H1 (cell line): ENCODE measurements at regions not wholly inside any gene's neighbourhood (a gene's known extent, or its start where the extent isn't known, plus 50 kb on each side); places are given as distances from the start of the nearest gene placed in this dataset.

Experiments used
- BACH1 ChIP-seq: IDR thresholded peaks from 2 replicates; pipeline ENCODE4 v1.6.1; 2012; ENCODE audit warnings: low read length, improper control_type of control experiment
- KDM1A ChIP-seq: fragments of 200-600, 300-600 bp; sonication (generic); IDR thresholded peaks from 2 replicates; pipeline ENCODE4 v1.7.1; 2016; ENCODE audit warnings: mild to moderate bottlenecking, low read length, borderline replicate concordance
- KDM5A ChIP-seq: fragments of 200-600 bp; IDR thresholded peaks from 2 replicates; pipeline ENCODE4 v1.7.1; 2012; ENCODE audit warnings: mild to moderate bottlenecking, low read length, inconsistent platforms, mixed read lengths
- SIN3A ChIP-seq, 2 experiments: IDR thresholded peaks in 1 of 2; conservative IDR thresholded peaks in 1 of 2; 2 replicates each; pipeline ENCODE4 v1.6.1; 2011 to 2012; ENCODE audit warnings: low read length in 2 of 2, improper control_type of control experiment in 1 of 2, low read depth in 1 of 2, mild to moderate bottlenecking in 1 of 2
- SP2 ChIP-seq: IDR thresholded peaks from 2 replicates; pipeline ENCODE4 v1.6.1; 2012; ENCODE audit warnings: mild to moderate bottlenecking, low read length, inconsistent platforms
- SRF ChIP-seq: IDR thresholded peaks from 2 replicates; pipeline ENCODE4 v1.6.1; 2011; ENCODE audit warnings: mild to moderate bottlenecking, low read depth, low read length, moderate library complexity
- TF ChIP-seq, protein P1 (sequence below): IDR thresholded peaks from 2 replicates; pipeline ENCODE4 v1.6.1; 2012; ENCODE audit warnings: low read length, inconsistent platforms

DNA sequence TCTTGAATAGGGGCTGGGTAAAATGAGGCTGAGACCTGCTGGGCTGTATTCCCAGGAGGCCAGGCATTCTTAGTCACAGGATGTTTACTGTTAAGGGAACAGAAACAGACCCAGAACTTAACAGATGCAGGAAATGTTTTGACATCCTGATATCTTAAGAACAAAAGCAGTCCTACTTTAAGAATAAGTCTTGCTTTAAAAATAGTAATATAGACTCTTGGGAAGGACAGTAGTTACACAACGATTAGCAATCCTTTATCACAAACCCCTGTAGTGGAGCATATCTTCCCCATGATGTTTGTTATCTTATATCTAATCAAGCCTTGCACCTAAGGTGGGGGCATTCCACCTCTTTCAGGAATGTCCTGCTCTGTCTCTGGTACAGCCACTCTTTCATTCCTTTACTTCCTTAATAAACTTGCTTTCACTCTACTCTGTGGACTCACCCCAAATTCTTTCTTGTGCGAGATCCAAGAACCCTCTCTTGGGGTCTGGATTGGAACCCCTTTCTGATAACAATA lies 493.7 kb upstream of the SULF2 start (continued):
- TF ChIP-seq, protein P1, sequence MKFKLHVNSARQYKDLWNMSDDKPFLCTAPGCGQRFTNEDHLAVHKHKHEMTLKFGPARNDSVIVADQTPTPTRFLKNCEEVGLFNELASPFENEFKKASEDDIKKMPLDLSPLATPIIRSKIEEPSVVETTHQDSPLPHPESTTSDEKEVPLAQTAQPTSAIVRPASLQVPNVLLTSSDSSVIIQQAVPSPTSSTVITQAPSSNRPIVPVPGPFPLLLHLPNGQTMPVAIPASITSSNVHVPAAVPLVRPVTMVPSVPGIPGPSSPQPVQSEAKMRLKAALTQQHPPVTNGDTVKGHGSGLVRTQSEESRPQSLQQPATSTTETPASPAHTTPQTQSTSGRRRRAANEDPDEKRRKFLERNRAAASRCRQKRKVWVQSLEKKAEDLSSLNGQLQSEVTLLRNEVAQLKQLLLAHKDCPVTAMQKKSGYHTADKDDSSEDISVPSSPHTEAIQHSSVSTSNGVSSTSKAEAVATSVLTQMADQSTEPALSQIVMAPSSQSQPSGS: no peak
- no peak for TF ChIP-seq BACH1
- no peak for TF ChIP-seq KDM5A
- no peak for TF ChIP-seq KDM1A
- TF ChIP-seq SRF: no peak
- TF ChIP-seq SP2: no peak
- no peak for TF ChIP-seq SIN3A (conservative IDR thresholded peaks at IDR 0.05 in 1 of 2, IDR thresholded peaks at IDR 0.05 in 1 of 2; ENCODE audit: low read depth in 1 of 2, low read length in 2 of 2)
